ENCODE measurements at regions not wholly inside any gene's neighbourhood (a gene's known extent, or its start where the extent isn't known, plus 50 kb on each side); places are given as distances from the start of the nearest gene placed in this dataset.

- H3K27ac ChIP-seq (ENCODE audit: low read length), result no peak overlapping the region
- DNase-seq, result no peak
- H2AFZ ChIP-seq (ENCODE audit: low read length), result no peak overlapping the region
These were observed 306.6 kb upstream of the TMPO start for GRCh38 chr12:98208816-98209215.

GRCh38 chr12:98211909-98212695, 303.3 kb upstream of the TMPO start:
- H3K27ac ChIP-seq (ENCODE audit: low read length), result no peak overlapping the region
- no peak for DNase-seq
- no peaks in the 10 kb centered on the region for H3K4me1 ChIP-seq (ENCODE audit: low read length)
- no peaks in the 10 kb centered on the region for H3K36me3 ChIP-seq (replicated peaks; ENCODE audit: insufficient read depth, low read length)
- H3K4me2 ChIP-seq (ENCODE audit: low read depth, low read length), result no peak overlapping the region
- no peaks in the 10 kb centered on the region for H3K27me3 ChIP-seq (replicated peaks; ENCODE audit: insufficient read depth, low read length)
- no peaks in the 10 kb centered on the region for H4K20me1 ChIP-seq (ENCODE audit: insufficient read depth, low read length)
- TF ChIP-seq CTCF (IDR thresholded peaks at IDR 0.05; ENCODE audit: low read length) (no peak), EZH2 (optimal IDR thresholded peaks at IDR 0.05; ENCODE audit: low read depth, low read length) (no peak), EZH2phosphoT487 (IDR thresholded peaks at IDR 0.05; ENCODE audit: low read length) (no peak)
- no peak overlapping the region for H3K9ac ChIP-seq (ENCODE audit: low read length)
- no peaks in the 10 kb centered on the region for H3K79me2 ChIP-seq (ENCODE audit: low read length)
- H3F3A ChIP-seq (ENCODE audit: insufficient read depth, low read length), result no peaks in the 10 kb centered on the region
- no peaks in the 10 kb centered on the region for H3K9me3 ChIP-seq (replicated peaks; ENCODE audit: insufficient read depth, low read length)
- H3K4me3 ChIP-seq (ENCODE audit: low read length), result no peak overlapping the region
- H2AFZ ChIP-seq (ENCODE audit: low read length), result no peak overlapping the region
- H3K9me2 ChIP-seq (replicated peaks; ENCODE audit: insufficient read depth, low read length), result no peaks in the 10 kb centered on the region

More at GRCh38 chr12:98208816-98209215, 306.6 kb upstream of the TMPO start:
- Histone ChIP-seq H3K36me3 (replicated peaks; ENCODE audit: insufficient read depth, low read length) (no peaks in the 10 kb centered on the region), H3K9me3 (replicated peaks; ENCODE audit: insufficient read depth, low read length) (no peaks in the 10 kb centered on the region), H3K27me3 (replicated peaks; ENCODE audit: insufficient read depth, low read length) (no peaks in the 10 kb centered on the region), H4K20me1 (ENCODE audit: insufficient read depth, low read length) (no peaks in the 10 kb centered on the region), H3K4me3 (ENCODE audit: low read length) (no peak overlapping the region), H3K9me2 (replicated peaks; ENCODE audit: insufficient read depth, low read length) (no peaks in the 10 kb centered on the region), H3K4me2 (ENCODE audit: low read depth, low read length) (no peak overlapping the region), H3K9ac (ENCODE audit: low read length) (no peak overlapping the region), H3K79me2 (ENCODE audit: low read length) (no peaks in the 10 kb centered on the region), H3F3A (ENCODE audit: insufficient read depth, low read length) (no peaks in the 10 kb centered on the region), H3K4me1 (ENCODE audit: low read length) (no peaks in the 10 kb centered on the region)
- TF ChIP-seq EZH2 (optimal IDR thresholded peaks at IDR 0.05; ENCODE audit: low read depth, low read length) (no peak), EZH2phosphoT487 (IDR thresholded peaks at IDR 0.05; ENCODE audit: low read length) (no peak), CTCF (IDR thresholded peaks at IDR 0.05; ENCODE audit: low read length) (no peak)

- Histone ChIP-seq H3K79me2 (ENCODE audit: low read length) (no peaks in the 10 kb centered on the region), H3K9me3 (replicated peaks; ENCODE audit: insufficient read depth, low read length) (no peaks in the 10 kb centered on the region), H3F3A (ENCODE audit: insufficient read depth, low read length) (no peaks in the 10 kb centered on the region), H4K20me1 (ENCODE audit: insufficient read depth, low read length) (no peaks in the 10 kb centered on the region), H3K4me2 (ENCODE audit: low read depth, low read length) (no peak overlapping the region), H2AFZ (ENCODE audit: low read length) (no peak overlapping the region), H3K27ac (ENCODE audit: low read length) (no peak overlapping the region), H3K36me3 (replicated peaks; ENCODE audit: insufficient read depth, low read length) (no peaks in the 10 kb centered on the region), H3K9me2 (replicated peaks; ENCODE audit: insufficient read depth, low read length) (no peaks in the 10 kb centered on the region), H3K4me1 (ENCODE audit: low read length) (no peaks in the 10 kb centered on the region), H3K4me3 (ENCODE audit: low read length) (no peak overlapping the region), H3K9ac (ENCODE audit: low read length) (no peak overlapping the region), H3K27me3 (replicated peaks; ENCODE audit: insufficient read depth, low read length) (no peaks in the 10 kb centered on the region)
- no peak for DNase-seq
- TF ChIP-seq EZH2phosphoT487 (IDR thresholded peaks at IDR 0.05; ENCODE audit: low read length), result no peak
- no peak for TF ChIP-seq EZH2 (optimal IDR thresholded peaks at IDR 0.05; ENCODE audit: low read depth, low read length)
- TF ChIP-seq CTCF (IDR thresholded peaks at IDR 0.05; ENCODE audit: low read length), result no peak
These were observed 301.8 kb upstream of the TMPO start for GRCh38 chr12:98213556-98213955.
